ENCODE measurements at regions not wholly inside any gene's neighbourhood (a gene's known extent, or its start where the extent isn't known, plus 50 kb on each side); places are given as distances from the start of the nearest gene placed in this dataset.

DNA sequence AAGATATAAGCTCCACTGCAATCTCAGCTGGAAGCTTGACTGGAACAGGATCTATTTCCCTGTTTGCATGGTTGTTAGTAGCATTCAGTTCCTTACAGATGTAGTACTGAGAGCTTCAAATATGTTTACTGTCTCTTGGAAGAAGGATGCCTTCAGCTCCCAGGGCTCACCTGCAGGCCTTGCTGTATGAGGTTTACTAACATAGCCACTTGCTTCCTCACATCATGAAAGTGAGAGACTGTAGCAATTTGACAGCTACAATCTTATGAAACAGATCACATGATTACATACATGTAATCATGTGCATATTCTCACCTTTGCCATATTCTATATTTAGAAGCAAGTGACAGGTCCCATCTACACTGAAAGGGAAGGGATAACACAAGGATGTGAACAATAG lies 458.1 kb upstream of the PCDH20 start:
- TF ChIP-seq CTCF (IDR thresholded peaks at IDR 0.05; ENCODE audit: insufficient read depth, missing control alignments), result no peak
- no peak for FAIRE-seq
- no peak for DNase-seq (ENCODE audit: insufficient read length, low spot score)

DNA sequence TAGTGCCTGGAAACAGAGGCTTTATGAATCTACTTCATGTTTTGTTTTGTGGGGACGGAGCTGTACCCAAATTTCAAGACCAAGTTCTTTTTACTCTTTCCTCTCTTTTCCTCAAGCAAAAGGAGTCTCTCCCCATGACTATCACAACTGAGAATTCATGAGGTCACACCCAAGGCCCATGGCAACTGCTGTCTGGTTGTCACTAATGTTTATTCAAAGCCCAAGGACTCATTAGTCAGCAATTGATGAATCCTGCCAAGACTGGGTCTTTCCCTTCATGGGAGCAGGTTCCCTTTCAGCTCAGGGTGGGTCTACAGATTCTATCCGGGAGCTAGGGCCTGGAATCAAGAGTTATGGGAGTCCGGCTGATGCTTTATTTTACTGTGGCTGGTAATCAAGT lies 441.5 kb upstream of the PCDH20 start:
- DNase-seq (ENCODE audit: insufficient read length, low spot score) (no peak), FAIRE-seq (no peak)

GRCh38 chr13:61852116-61852619 lies 436.5 kb upstream of the PCDH20 start:
- no peak for FAIRE-seq
- no peak for DNase-seq (ENCODE audit: insufficient read length, low spot score)
- no peak for TF ChIP-seq CTCF (IDR thresholded peaks at IDR 0.05; ENCODE audit: insufficient read depth, missing control alignments)

More for the DNA sequence above, 441.5 kb upstream of the PCDH20 start:
- no peak for TF ChIP-seq CTCF (IDR thresholded peaks at IDR 0.05; ENCODE audit: insufficient read depth, missing control alignments)

DNA sequence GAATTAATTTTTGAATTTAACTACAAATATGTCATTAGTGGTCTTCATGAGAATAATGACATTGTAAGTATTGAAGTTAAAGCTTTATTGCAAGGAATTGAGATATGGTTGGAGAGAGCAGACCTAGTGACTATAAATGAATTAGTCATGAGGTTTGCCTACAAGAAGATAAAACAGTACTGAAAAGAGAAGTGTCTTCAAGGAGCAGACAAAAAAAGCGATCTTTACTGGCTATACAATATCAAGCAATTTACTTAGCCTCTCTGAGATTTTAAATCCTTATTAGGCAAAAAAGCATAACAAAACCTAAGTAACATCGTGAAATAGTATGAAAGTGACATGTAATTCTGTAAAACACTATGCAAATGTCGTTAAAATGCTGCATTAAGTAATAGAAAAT lies 435.1 kb upstream of the PCDH20 start:
- FAIRE-seq (peak; percentile 55), DNase-seq (ENCODE audit: insufficient read length, low spot score) (no peak)
- TF ChIP-seq CTCF (IDR thresholded peaks at IDR 0.05; ENCODE audit: insufficient read depth, missing control alignments), result no peak

DNA sequence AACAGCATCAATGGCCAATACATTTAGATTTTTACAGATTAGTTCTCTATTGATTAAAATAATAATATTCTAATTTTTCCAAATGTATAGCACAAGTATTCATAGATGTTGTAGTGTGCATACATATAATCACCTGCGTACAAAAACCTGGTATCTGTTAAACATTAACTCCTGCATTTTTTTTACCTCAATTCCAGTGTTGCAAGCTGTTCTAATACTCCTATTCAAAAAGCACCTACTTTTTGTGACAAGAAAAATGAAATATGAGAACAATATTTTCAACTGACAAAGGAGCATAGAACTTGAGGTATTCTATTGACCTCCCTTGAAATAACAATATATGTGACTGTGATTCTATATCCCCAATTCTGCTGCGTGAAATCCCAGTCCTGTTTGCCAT lies 422.9 kb upstream of the PCDH20 start:
- TF ChIP-seq CTCF (IDR thresholded peaks at IDR 0.05; ENCODE audit: insufficient read depth, missing control alignments), result no peak
- DNase-seq (ENCODE audit: insufficient read length, low spot score) (no peak), FAIRE-seq (no peak)

GRCh38 chr13:61833228-61833627 lies 417.6 kb upstream of the PCDH20 start:
- TF ChIP-seq CTCF (IDR thresholded peaks at IDR 0.05; ENCODE audit: insufficient read depth, missing control alignments), result no peak
- FAIRE-seq (no peak), DNase-seq (ENCODE audit: insufficient read length, low spot score) (no peak)

GRCh38 chr13:61831026-61831425 lies 415.4 kb upstream of the PCDH20 start:
- no peak for TF ChIP-seq CTCF (IDR thresholded peaks at IDR 0.05; ENCODE audit: insufficient read depth, missing control alignments)
- no peak for FAIRE-seq
- no peak for DNase-seq (ENCODE audit: insufficient read length, low spot score)
